HG03432 (cell line): ENCODE measurements at regions not wholly inside any gene's neighbourhood (a gene's known extent, or its start where the extent isn't known, plus 50 kb on each side); places are given as distances from the start of the nearest gene placed in this dataset.
A peak's percentile ranks its signal among the peaks of the same experiment; 100 is the strongest.

ENCODE experiments used
- ATAC-seq: cut with Tn5 transposase; IDR thresholded peaks from one replicate; pipeline ENCODE4 v1.9.1; 2021; ENCODE audit warnings: mild to moderate bottlenecking, moderate library complexity; ENCODE audit not compliant: unreplicated experiment

DNA sequence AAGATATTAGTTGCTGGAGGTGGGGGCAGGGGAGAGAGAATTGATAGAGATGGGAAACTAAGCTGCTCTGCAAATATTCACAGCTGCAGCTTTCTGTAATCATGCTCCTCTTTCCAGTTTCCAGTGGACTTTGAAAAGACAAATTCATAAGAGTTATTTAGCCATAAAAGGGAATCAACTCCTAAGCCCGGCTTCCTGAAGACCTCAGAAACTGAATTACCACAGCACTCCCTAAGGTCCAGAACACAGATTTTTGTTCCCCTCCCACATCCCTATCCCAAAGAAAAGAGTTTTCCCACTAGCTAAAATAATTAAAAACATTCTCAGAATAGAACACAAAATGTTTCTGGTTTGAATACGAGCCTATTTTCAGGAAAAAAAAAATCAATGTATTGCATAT is 871.8 kb upstream of the NR2F2 start:
- no peak for ATAC-seq

DNA sequence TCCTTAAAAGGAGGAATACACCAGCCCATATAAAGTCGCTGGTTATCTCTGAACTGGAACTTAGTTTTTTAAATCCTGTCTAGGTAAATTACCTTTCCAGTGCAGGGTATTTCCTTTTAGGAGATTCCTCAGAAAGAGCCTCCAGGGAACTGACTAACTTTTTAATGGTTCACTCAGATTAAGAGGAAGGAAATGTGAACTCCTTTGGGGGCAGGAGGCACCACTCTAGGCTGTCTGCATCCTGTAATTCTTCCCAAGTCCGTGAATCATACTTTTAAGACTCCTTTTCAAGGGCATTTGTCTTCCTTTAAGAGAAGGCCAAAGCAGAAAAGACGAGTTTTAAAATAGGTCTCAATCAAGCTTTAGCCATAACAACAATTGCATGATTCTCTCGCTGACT is 871.2 kb upstream of the NR2F2 start:
- no peak for ATAC-seq

DNA sequence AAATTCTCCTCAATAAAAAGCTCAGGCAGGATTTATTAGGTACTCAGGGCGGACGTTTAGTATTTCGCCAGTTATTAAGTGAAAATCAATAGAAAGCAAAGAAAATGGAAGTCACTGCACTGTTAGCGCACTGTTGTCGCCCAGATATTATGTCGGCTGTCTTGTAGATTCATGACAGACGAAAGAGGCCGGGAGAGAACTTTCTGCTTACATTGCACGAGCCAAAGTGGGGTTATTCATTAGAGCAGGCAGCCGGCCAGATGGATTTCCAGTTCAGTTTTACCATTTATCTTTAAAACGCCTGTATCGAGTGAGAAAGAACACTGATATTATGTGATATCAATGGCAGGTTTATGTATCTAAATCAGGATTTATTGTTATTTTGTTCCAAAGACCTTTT is 866.0 kb upstream of the NR2F2 start:
- no peak for ATAC-seq

GRCh38 chr15:95468820-95469219 is 861.7 kb upstream of the NR2F2 start:
- ATAC-seq = no peak

DNA sequence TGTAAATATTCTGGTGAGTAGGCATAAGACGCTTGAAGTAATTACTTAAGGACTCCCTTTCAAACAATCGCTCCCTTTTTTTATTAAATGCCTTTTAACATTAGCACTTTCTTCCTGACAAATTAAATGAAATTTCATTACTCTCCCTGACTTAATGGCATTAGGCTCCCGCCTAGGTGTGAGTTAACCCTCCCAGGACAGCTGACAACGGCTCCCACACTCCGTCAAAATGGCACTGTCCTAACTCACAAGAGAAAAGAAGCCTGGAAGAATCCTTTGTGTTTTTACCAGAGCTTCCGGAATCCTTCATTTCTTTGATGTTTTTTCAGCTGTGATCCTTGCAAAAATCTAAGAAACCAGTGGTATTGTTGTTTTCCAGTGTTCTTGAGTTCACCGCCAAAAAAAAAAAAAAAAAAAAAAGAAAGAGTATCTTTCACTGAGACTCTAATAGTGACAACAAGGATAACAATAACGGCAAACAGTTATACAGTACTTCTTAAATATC is 861.0 kb upstream of the NR2F2 start:
- no peak for ATAC-seq

GRCh38 chr15:95470529-95470928 is 860.0 kb upstream of the NR2F2 start:
- ATAC-seq = no peak

- ATAC-seq = no peak
Measured at GRCh38 chr15:95470997-95471689, 859.4 kb upstream of the NR2F2 start.

GRCh38 chr15:95471690-95472086 is 858.8 kb upstream of the NR2F2 start:
- no peak for ATAC-seq

DNA sequence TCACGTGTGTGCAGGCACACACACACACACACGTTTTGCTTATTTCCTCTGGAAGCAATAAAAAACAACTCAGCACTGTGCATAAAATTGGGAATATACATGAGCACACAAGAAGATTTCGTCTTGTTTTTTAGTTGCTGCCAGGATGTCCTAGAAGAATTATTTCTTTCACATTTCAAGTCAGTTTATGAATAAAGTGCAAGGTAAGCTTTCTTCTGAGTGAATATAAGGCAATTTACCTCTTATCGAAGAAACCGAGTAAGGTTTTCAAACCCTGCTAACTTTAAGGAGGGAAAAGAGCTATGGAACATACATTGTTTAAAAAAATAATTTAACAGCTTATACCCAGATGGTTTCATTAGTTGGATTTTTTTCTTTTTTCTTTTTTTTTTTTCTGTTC is 855.4 kb upstream of the NR2F2 start:
- ATAC-seq = no peak

DNA sequence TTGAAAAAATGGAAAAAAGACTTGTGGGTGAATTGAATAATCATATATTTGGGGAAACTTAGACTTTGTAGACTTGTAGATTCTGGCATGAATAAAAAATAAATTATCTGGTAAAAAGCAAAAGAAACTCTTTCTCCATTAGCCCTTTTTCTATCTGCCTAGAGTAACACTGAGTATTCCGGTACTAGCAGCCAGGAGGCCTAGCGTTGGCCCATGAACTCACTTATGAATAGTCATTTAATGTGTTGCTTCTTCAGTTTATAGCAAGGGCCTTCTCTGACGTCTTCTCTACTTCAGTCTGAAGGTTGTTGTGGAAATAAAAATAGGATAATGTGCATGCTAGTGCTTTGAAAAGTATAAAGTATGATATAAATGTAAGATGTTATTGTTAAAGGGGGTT is 851.2 kb upstream of the NR2F2 start:
- ATAC-seq = no peak

DNA sequence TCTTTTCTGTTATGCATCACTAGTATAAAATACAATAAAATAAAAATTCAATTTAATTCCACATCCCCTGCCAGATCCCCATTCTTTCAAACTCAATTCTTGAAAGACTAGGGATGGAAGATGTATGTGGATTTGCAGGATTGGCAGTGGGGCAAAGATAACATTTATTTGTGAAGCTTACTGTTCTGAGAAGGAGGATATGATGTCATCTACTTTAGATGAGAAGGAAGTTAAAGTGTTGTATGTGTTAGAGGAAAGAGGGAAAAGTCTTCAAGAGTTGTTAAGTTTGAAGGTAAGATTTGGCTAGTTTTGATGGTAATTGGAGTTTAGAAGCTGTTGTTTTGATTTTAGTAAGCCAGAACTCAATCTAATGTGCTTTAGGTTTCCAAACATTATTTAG is 845.1 kb upstream of the NR2F2 start:
- ATAC-seq = no peak

DNA sequence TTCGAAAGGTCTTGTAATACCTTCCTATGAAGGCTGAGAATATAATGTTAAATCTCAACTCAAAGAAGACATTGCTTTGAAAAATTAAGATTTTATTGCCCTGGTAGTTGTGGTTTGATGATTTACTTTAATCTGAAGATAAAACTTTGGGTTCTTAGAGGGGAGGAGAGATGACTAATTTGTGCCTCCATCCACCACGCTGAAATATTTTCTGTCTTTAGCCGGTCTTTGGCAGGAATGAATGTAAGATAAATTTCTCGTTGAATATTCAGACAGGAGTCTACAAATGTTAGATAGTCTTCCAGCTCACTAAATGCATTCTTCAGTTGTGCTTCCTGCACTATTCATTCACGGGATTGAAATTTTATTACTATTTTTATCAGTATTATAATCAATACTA is 844.3 kb upstream of the NR2F2 start:
- ATAC-seq = no peak

DNA sequence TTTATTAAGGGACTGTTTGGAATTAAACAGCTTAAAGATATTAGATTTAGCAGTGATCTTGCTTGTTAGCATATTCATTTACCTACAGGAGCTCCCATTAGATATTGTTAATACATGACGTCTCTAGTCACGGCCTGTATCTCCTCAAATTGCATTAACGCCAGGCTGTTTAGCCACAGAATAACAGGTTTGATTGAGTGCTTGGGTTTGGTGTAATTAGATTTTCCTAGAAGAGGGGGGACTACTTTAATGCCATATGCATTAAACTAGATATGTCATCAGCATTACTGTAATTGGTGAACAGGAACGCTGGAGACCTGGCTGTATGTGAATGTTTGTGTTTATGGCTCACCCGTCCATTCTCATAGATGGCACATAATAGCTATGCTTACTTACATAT is 841.4 kb upstream of the NR2F2 start:
- ATAC-seq = no peak

- no peak for ATAC-seq
Measured at GRCh38 chr15:95492388-95493070, 838.0 kb upstream of the NR2F2 start.

DNA sequence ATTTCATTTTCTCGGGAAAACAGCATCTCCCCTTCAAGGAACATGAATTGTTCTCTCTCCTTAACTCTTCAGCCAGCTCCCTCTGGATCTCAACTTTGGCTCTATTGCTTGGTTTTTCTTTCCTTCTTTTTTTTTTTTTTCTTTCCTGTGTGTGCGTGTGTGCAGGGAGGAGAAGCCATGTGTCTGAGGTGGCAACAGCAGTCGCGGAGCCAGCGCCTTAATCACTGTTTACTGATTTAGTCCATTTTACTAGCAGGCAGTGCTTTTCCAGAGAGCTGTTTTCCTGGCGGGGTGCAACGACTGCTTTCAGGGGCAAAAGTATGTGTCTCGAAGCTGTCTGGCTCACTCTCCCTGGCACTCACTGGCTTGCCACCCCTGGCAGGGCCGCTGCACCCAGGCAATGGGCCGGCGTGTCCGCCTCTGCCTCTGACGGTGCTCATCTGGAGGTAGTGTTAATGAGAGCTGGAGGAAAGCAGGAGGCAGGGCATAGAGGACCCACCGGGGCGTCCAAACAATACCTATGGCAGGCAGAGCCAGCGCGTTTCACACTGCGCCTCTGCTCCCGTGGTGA is 835.4 kb upstream of the NR2F2 start:
- no peak for ATAC-seq

DNA sequence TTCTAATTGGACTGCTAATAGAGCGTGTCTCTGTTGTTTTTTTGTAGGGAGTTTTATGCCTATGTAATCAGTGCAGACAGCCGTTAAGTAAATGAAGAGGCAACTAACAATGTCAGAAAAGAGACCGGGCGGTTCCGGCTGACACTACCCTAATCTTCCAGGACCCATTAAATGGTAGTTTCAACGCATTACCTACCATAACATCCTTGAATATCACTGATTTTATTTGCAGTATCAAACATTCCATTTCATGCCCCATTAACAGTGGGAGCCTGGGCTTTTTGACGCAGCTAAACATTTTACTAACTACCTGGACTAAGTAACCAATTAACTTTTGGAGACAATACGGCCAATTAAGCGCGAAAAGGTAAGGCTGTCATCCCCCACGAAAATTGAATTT is 832.9 kb upstream of the NR2F2 start:
- no peak for ATAC-seq

- ATAC-seq = no peak
Measured at GRCh38 chr15:95498961-95499360, 831.5 kb upstream of the NR2F2 start.

DNA sequence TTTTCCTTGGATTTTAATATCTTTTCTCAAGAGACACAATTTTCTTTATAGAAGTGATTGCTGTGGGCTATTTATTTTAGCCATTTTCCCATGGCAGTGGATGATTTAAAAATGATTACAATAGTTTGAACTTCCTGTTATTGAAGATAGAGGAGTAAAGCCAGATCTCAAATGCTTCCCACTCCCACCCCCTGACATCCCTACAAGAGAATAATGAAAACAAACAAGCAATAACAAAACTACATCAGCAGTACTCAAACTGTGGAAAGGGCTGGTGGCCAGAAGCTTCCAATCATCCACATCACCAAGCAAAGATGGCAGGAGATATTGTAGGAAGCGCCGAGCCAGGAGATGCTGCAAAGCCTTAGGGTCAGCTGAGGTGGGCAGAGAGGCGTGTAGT is 831.1 kb upstream of the NR2F2 start:
- no peak for ATAC-seq

DNA sequence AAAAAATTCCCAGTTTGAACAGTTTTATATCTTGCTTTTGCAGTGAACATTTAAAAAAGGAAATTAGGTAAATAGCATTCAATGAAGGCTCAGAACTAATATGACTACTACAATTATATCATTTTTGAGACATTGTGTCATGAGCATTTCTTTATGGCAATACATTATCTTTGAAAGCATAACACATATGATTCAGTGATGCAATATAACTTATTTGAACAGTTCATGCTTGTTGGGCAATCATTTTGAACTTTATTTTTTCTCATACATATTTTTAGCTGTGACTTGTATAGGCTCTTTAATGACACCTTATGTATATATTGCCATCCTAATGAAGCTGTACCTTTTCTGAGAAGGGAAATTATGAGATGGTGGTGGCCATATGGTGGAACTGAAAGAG is 828.6 kb upstream of the NR2F2 start:
- ATAC-seq = no peak

DNA sequence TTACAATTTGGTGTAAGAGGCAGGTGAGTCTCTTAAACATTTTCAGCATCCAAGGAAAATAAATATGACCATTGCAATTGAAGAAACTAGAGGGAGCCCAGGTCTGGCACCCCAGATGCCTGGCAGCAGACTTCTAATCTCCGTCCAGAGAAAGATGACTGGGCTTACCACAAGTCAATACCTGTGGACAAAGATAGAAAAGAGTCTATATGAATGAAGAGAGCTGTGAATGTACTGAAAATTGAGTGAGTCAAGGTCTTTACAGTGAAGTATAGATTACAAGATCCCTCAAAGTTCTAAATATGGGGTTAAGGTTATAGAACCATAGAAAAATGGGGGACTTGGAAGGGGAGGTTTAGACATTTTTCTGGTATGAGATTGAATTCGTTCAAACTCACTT is 827.4 kb upstream of the NR2F2 start:
- no peak for ATAC-seq

GRCh38 chr15:95503640-95504225 is 826.8 kb upstream of the NR2F2 start:
- ATAC-seq = peak; percentile 91

DNA sequence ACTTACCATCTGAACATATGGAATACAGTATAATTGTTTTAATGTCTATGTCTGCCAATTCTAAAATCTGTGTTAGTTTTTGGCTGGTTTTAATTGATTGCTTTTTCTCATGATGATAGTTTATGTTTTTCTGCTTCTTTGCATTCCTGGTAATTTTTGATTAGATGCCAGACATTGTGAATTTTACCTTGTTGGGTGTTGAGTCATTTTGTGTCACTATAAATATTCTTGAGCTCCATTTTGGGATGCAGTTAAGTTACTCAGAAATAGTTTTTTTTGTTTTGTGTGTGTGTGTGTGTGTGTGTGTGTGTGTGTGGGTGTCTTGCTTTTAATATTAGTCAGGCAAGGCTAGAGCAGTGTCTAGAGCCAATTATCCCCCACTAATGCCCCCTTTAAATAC is 818.8 kb upstream of the NR2F2 start:
- no peak for ATAC-seq
